Sciatic nerve (tissue), 2 donors: ENCODE measurements at regions not wholly inside any gene's neighbourhood (a gene's known extent, or its start where the extent isn't known, plus 50 kb on each side); places are given as distances from the start of the nearest gene placed in this dataset.
"Not testable (repeated sequence)": the region's sequence is repeated elsewhere in the genome, so short reads cannot be mapped to it uniquely, and the experiment has no call there.

Experiments
- ATAC-seq: fragments of 200-7000 bp; cut with Tn5 transposase; one replicate; pipeline ENCODE4 v1.9.1; 2020; ENCODE audit warnings: mild to moderate bottlenecking, moderate library complexity
- DNase-seq: peaks from one replicate; pipeline ENCODE4 v3.0.0-alpha.2; 2020; ENCODE audit warnings: low spot score
- intact Hi-C: fragments of 100-400 bp; cut with DNase I; formaldehyde crosslinking; loops from one replicate; pipeline ENCODE4 v1.14.2; 2022
- donor health status: DM: no; HTN: no; CAD: no.
- donor health status: DM: no; HTN: no; CAD: no.

DNA sequence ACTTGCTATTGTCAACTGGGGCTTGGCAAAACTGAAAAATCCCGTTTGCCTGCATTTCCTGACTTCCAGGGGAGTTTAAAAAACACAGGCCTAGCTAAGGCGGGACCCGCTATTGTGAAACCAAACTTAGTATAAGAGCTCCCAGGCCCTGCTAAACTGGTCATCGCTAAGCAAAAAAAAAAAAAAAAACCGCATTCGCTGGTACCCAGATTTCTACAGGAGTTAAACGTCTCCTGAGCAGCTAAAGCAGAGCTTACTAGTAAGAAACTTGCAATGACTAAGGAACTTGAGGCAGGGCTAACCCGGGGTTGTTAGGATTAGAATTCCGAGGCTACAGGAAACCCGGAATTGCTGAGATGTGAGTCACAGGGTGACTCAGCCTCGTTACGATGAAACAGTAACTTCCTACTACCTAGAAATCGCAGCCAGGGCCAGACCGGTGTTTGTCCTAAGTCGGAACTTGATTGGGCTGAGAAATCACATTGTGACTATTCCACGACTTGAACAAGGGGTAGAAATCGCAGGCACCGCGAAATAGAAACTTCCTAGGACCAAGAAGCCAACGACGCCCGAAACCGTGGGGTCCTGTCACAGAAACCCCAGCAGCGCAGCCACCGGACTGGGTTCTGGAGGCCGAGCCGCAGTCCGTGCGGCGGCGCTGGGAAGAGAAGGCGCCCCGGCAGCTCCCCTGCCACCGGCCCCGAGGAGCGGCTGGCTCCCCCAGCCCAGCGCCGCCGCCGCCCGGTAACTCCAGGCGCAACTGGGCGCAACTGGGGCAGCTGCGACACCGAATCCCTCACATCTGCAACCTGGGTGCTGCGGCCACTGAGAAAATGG, 89.4 kb downstream of the ANXA2R start:
- ATAC-seq (peak; percentile 84), DNase-seq (peak; percentile 68)
- intact Hi-C loops, result loop anchor here (5.0 kb wide), 1 partner anchor 42 kb away; no protein-coding TSS in a partner anchor

DNA sequence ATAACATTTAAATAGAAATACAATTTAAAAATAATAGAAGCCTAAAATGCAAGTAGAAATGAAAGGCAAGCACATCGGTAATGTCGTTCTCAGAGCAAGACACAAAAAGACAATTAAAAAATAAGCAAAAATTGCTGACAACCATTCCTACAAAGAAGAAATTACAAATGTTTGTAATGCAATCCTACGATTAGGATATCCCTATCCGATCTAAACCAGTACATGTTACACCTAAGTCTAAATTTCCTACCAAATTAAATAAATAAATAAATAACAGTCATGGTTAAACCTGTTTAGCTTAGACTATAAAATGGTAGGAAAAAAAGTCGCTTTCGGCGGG, 90.0 kb downstream of the ANXA2R start:
- DNase-seq (no peak), ATAC-seq (no peak)
- intact Hi-C loops, result loop anchor here (5.0 kb wide), 1 partner anchor 42 kb away; no protein-coding TSS in a partner anchor

DNA sequence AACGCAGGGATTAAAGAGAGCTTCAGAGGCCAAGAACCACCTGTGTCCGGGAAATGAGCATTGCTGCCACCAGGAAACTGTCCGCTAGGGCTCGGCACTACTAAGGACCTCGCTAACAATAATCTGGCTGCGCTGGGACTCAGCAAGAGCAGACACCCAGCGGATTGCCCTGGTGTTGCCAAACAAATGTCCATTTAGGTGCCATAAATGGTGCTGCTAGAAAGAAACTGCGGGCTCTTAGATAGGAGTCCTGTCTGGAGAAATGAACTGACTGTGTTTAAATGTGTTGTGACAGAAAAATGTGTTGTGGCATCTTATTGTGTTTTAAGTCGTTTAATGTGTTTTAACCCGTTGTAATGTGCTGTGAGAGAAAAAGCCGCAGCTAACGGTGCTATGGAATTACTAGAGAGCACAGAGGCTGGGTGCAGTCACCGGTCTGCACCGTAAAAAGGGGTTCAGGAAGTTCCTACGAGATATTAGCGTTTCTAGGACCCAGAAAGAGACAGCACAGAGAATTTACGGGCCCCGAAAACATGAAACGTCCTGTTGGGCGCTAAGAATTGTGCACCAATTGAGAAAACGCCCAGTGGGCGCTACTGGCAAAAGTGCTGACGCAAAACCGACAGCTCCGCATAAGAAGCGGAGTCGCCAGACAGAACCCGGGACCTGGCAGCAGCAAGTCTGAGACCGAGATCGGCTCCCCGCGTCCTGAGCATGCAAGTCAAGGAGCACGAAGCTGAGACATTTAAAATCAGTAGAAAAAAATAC, 90.6 kb downstream of the ANXA2R start:
- DNase-seq (peak; percentile 72), ATAC-seq (peak; percentile 70)
- intact Hi-C loops, result loop anchor here (5.0 kb wide), 1 partner anchor 43 kb away; no protein-coding TSS in a partner anchor

DNA sequence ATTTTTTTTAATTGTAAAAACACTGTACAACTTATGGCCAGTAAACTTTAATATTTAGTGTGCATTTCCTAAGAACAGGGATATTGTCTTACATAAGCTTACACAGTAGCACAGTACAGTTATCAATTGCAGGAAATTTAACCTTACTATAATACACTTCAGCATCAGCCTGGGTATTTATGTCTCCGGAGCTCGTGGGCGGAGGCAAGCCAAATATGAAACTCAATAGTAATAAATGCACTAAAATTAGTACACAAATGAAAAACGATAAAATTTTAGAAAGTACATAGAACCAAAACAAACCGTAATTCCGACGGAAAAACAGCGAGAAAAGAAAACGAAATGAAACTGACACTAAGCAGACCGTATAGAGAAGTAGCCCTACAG, 91.2 kb downstream of the ANXA2R start:
- no peak for ATAC-seq
- intact Hi-C loops, result no loop called here
- no peak for DNase-seq

DNA sequence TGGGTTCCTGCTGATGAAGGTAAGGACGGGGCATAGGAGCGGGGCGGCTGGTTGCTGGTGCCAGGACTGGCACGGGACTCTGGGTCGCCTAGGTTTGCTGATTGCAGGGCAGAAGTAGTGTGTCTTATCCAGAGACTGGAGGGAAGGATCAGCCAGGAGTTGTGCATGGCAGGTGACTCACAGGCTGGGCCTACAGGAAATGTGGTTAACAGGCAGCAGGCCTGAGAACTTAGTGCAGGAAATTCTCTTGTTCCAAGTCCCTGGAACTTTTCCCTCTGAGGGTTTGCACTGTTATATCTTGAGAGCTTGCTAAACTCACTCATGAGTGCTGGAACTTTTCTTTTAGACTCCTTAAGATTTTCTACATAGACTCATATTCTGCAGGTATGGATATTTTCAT, 95.1 kb downstream of the ANXA2R start:
- DNase-seq (no peak), ATAC-seq (no peak)
- intact Hi-C loops, result no loop called here

DNA sequence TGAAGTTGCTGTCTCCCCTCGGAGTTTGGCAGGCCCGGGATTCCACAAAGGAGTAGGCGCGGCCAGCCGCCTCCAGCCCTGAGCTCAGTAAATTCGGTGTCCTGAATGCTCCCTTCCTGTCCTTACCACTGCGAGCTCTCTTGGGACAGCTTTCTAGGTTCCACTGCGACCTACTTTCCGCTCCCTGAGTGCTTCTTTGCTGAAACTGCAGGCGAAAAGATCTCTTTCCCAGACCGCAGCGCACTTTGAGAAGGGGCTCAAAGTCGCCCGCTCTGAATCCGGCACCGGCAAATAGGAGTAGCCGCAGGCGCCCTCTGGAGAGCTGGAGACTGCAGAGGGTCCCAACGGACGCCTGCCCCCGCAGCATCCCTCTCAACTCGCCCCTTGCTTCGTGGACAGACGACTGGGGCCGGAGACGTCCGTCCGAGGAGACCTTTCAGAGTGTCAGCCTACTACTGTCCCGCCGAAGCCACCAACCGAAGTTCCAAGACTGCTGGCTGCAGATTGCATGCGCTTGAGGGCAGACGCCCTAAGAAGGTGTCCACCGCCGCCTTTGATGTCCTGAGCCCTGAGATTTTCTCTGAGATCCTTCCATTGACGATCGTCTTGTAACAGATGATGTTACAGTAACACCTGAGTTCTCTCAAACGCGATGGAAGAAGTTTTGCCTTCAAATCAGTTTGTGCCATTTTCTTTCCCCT, 96.0 kb downstream of the ANXA2R start:
- ATAC-seq (no peak), DNase-seq (no peak)
- intact Hi-C loops, result no loop called here

DNA sequence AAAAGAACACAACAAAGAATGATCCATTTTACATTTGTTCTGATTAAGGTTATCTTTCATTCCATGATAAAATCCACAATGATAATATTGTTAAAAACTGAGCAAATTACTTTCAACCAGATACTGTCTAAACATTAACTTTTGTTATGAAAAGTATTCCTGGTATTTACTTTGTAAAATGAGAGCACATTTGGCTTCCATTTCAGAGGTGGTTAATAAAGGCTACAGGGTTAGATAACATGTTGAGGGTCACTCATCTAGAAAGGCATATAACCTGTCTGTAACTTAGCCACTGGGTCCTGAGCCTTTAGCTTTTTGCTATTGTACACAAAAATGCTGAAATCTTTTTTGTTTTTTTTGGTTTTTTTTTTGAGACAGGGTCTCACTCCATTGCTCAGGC, 99.3 kb downstream of the ANXA2R start:
- no peak for DNase-seq
- no peak for ATAC-seq
- intact Hi-C loops, result no loop called here

DNA sequence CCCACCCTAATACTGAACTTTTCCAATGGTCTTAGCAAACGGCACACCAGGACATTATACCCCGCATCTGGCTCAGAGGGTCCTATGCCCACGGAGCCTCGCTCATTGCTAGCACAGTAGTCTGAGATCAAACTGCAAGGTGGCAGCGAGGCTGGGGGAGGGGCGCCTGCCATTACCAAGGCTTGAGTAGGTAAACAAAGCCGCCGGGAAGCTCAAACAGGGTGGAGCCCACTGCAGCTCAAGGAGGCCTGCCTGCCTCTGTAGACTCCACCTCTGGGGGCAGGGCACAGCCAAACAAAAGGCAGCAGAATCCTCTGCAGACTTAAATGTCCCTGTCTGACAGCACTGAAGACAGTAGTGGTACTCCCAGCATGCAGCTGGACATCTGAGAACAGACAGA, 108.1 kb downstream of the ANXA2R start:
- DNase-seq, intact Hi-C loops, ATAC-seq: not testable (repeated sequence)

DNA sequence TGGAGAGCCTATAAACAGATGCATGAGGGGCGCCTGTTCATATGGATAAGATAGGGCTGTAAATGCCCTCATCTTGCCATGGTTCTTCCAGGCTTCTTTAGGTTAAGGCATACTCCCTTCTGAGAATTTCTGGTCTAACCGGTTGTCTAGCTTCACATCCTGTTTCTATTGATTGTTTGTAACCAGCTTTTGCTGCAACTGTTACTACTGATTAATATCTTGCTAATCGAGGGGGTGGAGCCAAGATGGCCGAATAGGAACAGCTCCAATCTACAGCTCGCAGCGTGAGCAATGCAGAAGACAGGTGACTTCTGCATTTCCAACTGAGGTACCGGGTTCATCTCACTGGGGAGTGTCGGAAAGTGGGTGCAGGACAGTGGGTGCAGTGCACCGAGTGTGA, 108.7 kb downstream of the ANXA2R start:
- DNase-seq, intact Hi-C loops, ATAC-seq: not testable (repeated sequence)

DNA sequence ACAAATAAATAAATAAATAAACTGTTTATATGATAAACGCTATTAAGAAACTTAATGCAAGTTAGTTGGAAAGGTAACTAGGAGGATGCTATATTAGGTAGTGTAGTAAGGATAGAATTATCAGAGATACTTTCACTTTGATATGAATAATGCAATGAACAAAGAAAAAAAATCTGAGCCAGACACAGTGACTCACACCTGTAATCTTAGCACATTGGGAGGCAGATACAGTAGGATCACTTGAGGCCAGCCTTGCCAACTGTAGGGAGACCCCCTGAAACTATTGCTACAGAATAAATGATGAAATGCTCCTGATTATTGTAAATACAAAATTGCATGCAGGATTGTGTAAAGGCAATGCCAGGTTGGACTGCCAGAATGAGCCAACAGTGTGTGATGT, 109.2 kb downstream of the ANXA2R start:
- intact Hi-C loops, result no loop called here
- no peak for ATAC-seq

DNA sequence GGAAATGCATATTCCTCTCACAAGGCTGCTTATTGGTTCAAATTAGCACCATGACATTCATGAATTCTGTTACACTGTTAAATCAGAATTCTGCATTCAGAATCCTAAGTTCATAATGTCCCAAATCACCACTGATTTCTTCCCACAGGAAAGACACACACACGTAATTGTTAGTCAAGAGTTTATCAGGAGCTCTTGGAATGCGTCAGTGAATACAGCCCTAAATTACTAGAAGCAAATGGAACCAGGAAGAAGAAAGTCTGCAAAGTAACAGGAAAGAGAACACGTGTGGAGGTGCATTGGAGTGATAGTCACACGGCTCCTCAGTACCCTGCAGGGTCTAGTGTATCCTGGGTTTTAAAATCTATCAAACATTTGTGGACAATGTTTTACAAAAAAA, 110.2 kb downstream of the ANXA2R start:
- ATAC-seq (no peak), DNase-seq (no peak)
- intact Hi-C loops, result no loop called here

More for the DNA sequence above, 109.2 kb downstream of the ANXA2R start:
- no peak for DNase-seq

DNA sequence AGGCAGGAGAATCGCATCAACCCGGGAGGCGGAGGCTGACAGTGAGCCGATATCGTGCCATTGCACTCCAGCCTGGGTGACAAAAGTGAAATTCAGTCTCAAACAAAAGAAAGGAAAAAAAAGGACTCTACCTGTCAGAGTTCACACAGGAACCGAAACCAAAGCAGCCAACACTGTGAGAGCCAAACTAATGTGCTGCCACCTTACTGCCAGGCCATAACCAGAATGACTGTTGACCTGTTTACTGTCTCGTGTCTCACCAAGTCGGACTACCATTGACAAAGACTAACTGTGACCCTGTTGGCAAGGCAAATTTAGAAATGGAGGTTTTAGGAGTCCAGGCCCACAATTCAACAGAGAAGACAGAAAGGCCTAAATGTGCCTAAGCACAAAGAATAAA, 112.4 kb downstream of the ANXA2R start:
- intact Hi-C loops, result no loop called here
- no peak for DNase-seq
- no peak for ATAC-seq

DNA sequence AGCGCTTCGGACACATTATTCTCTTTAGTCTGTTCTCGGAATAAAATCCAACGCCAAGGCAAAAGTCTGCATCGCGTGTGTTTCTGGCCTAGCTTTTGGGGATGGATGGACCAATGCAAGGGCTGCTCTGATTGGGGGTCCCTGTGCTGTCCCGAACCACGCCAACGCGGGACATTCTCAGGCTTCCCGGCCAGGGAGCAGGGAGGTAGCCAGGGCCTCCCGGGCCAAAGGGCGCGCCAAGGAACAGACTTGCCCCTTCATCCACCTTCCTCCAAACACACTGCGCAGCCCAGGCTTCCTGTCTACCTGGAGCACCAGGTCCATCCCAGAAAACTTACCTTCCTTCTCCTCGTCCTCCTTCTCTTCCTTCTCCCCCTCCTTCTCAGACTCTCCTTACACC, 113.0 kb upstream of the SELENOP start:
- intact Hi-C loops, result no loop called here
- ATAC-seq (no peak), DNase-seq (no peak)

DNA sequence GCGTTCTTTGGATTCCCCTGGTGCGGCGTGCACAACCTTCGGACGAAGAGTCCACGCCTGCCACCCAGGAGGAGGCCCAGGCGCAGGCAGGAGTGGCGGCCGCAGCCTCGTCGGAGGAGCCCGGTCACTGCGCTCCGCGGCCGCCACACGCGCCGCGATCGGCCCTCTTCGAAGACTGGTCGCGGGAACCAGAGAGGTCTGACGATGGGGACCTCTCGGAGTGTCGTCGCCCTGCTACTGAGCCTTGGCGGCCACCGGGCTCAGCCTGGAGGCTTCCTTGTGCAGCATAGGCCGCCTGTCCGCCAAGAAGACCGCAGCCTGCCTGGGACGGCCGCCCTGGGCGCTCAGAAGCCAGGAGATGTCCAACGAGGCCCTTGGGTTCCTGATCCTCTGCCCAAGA, 112.5 kb upstream of the SELENOP start:
- intact Hi-C loops, result no loop called here
- DNase-seq (no peak), ATAC-seq (no peak)

DNA sequence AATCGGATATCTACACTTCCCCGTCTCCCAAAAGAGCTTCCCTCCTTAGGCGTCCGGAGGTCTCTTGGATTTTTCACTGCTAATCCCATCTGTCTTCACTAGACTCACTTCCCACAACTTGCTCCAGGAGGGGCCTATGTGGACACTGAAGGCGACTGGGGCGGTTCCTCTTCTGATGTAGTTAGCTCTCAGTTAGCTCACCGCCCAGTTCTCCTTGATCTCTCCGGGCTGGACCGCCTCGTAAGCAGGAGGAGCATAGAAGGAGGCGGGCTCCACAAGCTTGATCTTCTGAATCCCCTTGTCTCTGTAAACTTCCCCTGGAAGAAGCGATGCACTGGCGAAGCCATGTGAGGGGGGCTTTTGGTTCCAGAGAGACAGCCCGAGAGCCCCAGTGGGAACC, 112.0 kb upstream of the SELENOP start:
- no peak for ATAC-seq
- intact Hi-C loops, result no loop called here
- DNase-seq, result no peak

DNA sequence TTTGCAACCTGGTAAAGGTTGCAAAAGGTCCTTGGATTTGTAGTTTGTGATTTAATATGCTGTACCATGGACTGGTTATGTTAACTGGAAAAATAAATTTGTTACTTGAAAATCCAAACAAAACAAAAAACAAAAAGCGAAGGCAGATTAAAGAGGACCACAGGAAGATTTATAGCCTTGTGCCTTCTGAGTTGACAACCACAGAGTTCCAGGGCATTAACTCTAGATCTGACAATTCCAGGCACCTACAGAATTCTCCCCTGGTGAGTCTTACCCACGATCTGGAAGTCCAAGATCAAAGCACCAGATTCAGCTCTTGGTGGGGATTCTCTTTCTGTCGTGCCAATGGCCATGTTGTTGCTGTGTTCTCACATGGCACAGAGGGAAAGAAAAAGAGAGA, 107.9 kb upstream of the SELENOP start:
- no peak for DNase-seq
- ATAC-seq, result no peak
- intact Hi-C loops, result no loop called here

DNA sequence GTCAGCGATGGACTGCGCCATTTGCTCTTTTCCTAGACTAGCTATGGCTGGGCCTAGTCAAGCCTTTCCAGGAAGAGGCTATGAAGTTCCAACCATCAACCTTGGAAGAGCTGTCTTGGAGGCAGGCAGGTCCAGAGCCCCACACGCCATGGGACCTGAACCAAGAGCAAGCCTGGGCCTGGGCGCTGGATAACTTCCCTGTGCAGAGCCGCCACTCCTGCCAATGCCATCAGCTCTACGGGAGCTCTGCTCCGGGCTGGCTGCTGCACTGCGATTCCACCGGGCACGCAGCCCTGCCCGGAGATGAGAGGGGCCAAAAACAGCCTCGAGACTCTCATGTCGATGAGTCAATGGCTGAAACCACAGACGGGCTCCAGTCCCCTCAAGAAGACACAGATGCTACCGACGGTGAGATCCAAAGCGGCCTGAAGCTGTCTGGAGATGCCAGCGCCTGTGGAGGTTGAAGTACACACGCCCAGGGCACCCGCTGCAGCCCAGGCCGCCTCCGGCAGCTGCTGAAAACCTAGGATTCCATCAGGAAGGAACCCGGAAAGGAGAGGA, 103.7 kb upstream of the SELENOP start:
- intact Hi-C loops, result no loop called here
- ATAC-seq (no peak), DNase-seq (no peak)

DNA sequence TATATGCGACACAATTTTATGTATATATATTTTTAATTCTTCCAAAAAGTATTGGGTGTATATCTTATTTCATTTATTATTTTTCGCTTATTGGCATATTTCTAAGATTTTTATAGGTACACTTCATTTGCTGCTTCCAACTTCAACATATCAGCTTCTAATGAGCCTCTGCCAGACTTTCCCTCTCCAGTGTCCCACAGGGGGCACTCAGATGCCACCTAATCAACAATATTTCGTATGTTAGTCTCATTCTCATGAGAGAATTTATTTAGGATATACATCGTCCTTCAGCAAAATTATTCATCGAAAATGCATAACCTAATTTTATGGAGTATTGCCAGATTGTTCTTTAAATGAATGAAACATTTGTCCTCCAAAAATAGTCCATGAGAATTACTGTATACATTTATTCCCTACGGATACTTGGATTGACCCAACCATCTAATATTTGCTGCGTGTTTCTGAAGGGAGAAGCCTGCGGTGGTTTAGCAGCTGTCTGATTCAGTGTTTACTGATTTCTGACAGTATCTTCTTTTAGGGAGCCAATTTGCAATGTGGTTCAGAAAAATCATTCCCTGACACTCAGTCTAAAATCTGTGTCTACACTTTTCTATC, 100.6 kb upstream of the SELENOP start:
- DNase-seq, result no peak
- intact Hi-C loops, result no loop called here
- no peak for ATAC-seq
